Lower leg skin (tissue), 3 donors: ENCODE measurements at regions not wholly inside any gene's neighbourhood (a gene's known extent, or its start where the extent isn't known, plus 50 kb on each side); places are given as distances from the start of the nearest gene placed in this dataset.

ENCODE experiments used
- CTCF ChIP-seq, 3 donors: fragments of 450-650 bp; IDR thresholded peaks; one replicate each; pipeline ENCODE4 v1.5.1; 2016; ENCODE audit warnings: antibody characterized with exemption in 3 of 3, mild to moderate bottlenecking in 3 of 3, moderate library complexity in 2 of 3
- POLR2A ChIP-seq, 2 donors: fragments of 450-650 bp; IDR thresholded peaks; one replicate each; pipeline ENCODE4 v1.6.1; 2016 to 2017; ENCODE audit warnings: antibody characterized with exemption in 2 of 2, mild to moderate bottlenecking in 1 of 2, moderate library complexity in 1 of 2

GRCh38 chr13:85619321-85619720, 179.9 kb downstream of the SLITRK6 start:
- TF ChIP-seq CTCF (IDR thresholded peaks at IDR 0.05), result no peak
- no peak for TF ChIP-seq POLR2A (IDR thresholded peaks at IDR 0.05)
